ENCODE measurements at regions not wholly inside any gene's neighbourhood (a gene's known extent, or its start where the extent isn't known, plus 50 kb on each side); places are given as distances from the start of the nearest gene placed in this dataset.

DNA sequence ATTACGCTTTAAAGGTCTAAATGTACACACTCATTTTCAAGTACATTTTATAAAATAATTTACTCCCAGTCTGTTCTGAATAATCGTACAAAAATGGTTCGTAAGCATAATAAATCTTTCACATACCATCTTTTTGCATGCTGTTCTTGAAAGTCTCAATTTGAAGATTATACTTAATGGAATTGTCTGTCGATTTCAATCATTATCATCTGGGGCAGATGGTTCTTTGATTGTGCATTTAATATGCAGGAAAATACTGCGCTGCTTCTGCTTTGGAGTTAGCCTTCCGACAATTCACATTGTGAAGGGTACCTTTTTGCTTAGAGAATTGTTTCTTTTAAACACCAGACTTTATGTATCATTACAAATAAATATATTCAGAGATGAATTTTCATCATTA is 262.8 kb downstream of the ABCC12 start:
- Histone ChIP-seq H3K18ac (ENCODE audit: extremely low read depth, low read length) (no peak overlapping the region), H3K56ac (replicated peaks; ENCODE audit: insufficient read length, low read depth, low read length) (no peak overlapping the region), H3K4me2 (ENCODE audit: insufficient read depth in 1 of 2, low read depth in 2 of 2, low read length in 2 of 2) (no peak overlapping the region), H3K27ac (ENCODE audit: low read depth, low read length) (no peak overlapping the region), H3K9me3 (ENCODE audit: insufficient read depth in 2 of 2, low read depth in 1 of 2, low read length in 1 of 2) (no peaks in the 10 kb centered on the region), H3K9ac (replicated peaks in 1 of 4; ENCODE audit: extremely low read depth in 1 of 4, low read depth in 3 of 4, low read length in 3 of 4) (no peak overlapping the region), H3K79me1 (ENCODE audit: low read depth, low read length) (no peaks in the 10 kb centered on the region), H3K79me2 (ENCODE audit: control insufficient read depth in 1 of 2, insufficient read depth in 2 of 2, low read length in 2 of 2) (no peaks in the 10 kb centered on the region), H2BK20ac (ENCODE audit: low read length) (no peak overlapping the region), H3K14ac (ENCODE audit: insufficient read length) (no peak overlapping the region), H3K23ac (ENCODE audit: insufficient read length) (no peak overlapping the region), H3K23me2 (ENCODE audit: low read depth, low read length) (no peaks in the 10 kb centered on the region), H2AFZ (ENCODE audit: low read length) (no peak overlapping the region), H3K4me3 (ENCODE audit: extremely low read depth in 1 of 4, insufficient read depth in 2 of 4, low read depth in 3 of 4, low read length in 4 of 4) (no peak overlapping the region), H4K91ac (replicated peaks; ENCODE audit: insufficient read length, low read length) (no peak overlapping the region), H4K20me1 (replicated peaks in 1 of 2; ENCODE audit: control insufficient read depth in 1 of 2, insufficient read depth in 2 of 2, low read length in 2 of 2) (no peaks in the 10 kb centered on the region), H2BK5ac (ENCODE audit: low read depth, low read length) (no peak overlapping the region), H3K4ac (replicated peaks; ENCODE audit: insufficient read length, low read depth, low read length) (no peak overlapping the region), H2BK15ac (ENCODE audit: low read length) (no peak overlapping the region), H4K8ac (ENCODE audit: extremely low read depth, insufficient read depth, low read length) (no peak overlapping the region), H2BK12ac (ENCODE audit: low read depth, low read length) (no peak overlapping the region), H2BK120ac (replicated peaks; ENCODE audit: low read depth, low read length) (no peak overlapping the region), H3K27me3 (replicated peaks in 1 of 4; ENCODE audit: control insufficient read depth in 3 of 4, extremely low read depth in 1 of 4, insufficient read depth in 3 of 4, low read length in 3 of 4) (no peaks in the 10 kb centered on the region), H2AK5ac (ENCODE audit: low read depth, low read length) (no peak overlapping the region), H3K36me3 (ENCODE audit: control insufficient read depth in 2 of 4, insufficient read depth in 4 of 4, low read length in 3 of 4) (no peaks in the 10 kb centered on the region), H3K4me1 (replicated peaks in 1 of 4; ENCODE audit: control insufficient read depth in 3 of 4, insufficient read depth in 4 of 4, low read length in 3 of 4) (peaks cover 0 to 9% (median 5%) of the 10 kb centered on the region in 4 experiments; a peak in 5 of 7 replicates), H4K5ac (ENCODE audit: insufficient read length, low read depth, low read length) (no peak overlapping the region)
- 91% methylated on average over 6 of the region's 6 CpGs; no CpG with 5 or more reads in 1 of the 2 experiments for WGBS, 2 experiments (ENCODE audit: extremely low coverage in 1 of 2, insufficient coverage in 1 of 2, insufficient read length in 1 of 2, insufficient replicate concordance in 2 of 2, low coverage in 1 of 2, low lambda C conversion rate in 2 of 2, missing lambda C conversion rate in 1 of 2)
- no peak for FAIRE-seq
- DNase-seq (ENCODE audit: low read depth in 1 of 2, low spot score in 2 of 2): no peak
- ChIA-PET CTCF (ENCODE audit: partially characterized antibody) (interaction anchor here (0.6 kb wide), 1 partner anchor 18 kb away, joined by 3 read pairs; no protein-coding TSS in a partner anchor), POLR2A (ENCODE audit: partially characterized antibody) (interaction anchor here (1.2 kb wide), 1 partner anchor 192 kb away, joined by 3 read pairs; no protein-coding TSS in a partner anchor)
- TF ChIP-seq, protein P1, sequence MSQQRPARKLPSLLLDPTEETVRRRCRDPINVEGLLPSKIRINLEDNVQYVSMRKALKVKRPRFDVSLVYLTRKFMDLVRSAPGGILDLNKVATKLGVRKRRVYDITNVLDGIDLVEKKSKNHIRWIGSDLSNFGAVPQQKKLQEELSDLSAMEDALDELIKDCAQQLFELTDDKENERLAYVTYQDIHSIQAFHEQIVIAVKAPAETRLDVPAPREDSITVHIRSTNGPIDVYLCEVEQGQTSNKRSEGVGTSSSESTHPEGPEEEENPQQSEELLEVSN (IDR thresholded peaks at IDR 0.05): no peak
- no peak for TF ChIP-seq EP300 (IDR thresholded peaks at IDR 0.05; ENCODE audit: borderline replicate concordance in 1 of 2, low read depth in 2 of 2, low read length in 2 of 2)
- no peak for TF ChIP-seq HDAC6 (IDR thresholded peaks at IDR 0.05; ENCODE audit: low read depth, low read length)
- no peak for TF ChIP-seq JUND (IDR thresholded peaks at IDR 0.05; ENCODE audit: low read length)
- no peak for TF ChIP-seq RXRA (IDR thresholded peaks at IDR 0.05; ENCODE audit: insufficient read depth, low read depth, low read length)
- no peak for TF ChIP-seq FOSL1 (IDR thresholded peaks at IDR 0.05; ENCODE audit: insufficient read depth, low read depth, low read length)
- TF ChIP-seq TEAD4 (IDR thresholded peaks at IDR 0.05; ENCODE audit: low read depth, low read length): no peak
- TF ChIP-seq EGR1 (IDR thresholded peaks at IDR 0.05; ENCODE audit: borderline replicate concordance, low read depth, low read length): no peak
- TF ChIP-seq JUN (IDR thresholded peaks at IDR 0.05; ENCODE audit: low read depth, low read length): no peak
- no peak for TF ChIP-seq BCL11A (IDR thresholded peaks at IDR 0.05; ENCODE audit: low read depth in 2 of 2, low read length in 2 of 2)
- no peak for TF ChIP-seq SUZ12 (IDR thresholded peaks at IDR 0.05; ENCODE audit: low read length)
- TF ChIP-seq TAF7 (optimal IDR thresholded peaks at IDR 0.05; ENCODE audit: borderline replicate concordance, low read depth, low read length): no peak
- TF ChIP-seq CBX5 (IDR thresholded peaks at IDR 0.05; ENCODE audit: low read depth, low read length): no peak
- TF ChIP-seq CHD2 (IDR thresholded peaks at IDR 0.05; ENCODE audit: low read length): no peak
- no peak for TF ChIP-seq KDM5A (IDR thresholded peaks at IDR 0.05; ENCODE audit: low read length)
